Fibroblast of mammary gland (primary cell): ENCODE measurements at regions not wholly inside any gene's neighbourhood (a gene's known extent, or its start where the extent isn't known, plus 50 kb on each side); places are given as distances from the start of the nearest gene placed in this dataset.

Experiments
- DNase-seq: peaks from one replicate; pipeline ENCODE4 v3.0.0-alpha.2; 2010; ENCODE audit warnings: low read depth
- H3K4me3 ChIP-seq: 2 replicates; pipeline ENCODE4 v1.5.1; 2011; ENCODE audit warnings: low read depth, mild to moderate bottlenecking, low read length, moderate library complexity; ENCODE audit not compliant: control insufficient read depth
- CTCF ChIP-seq: conservative IDR thresholded peaks from 2 replicates; pipeline ENCODE4 v1.5.1; 2011; ENCODE audit warnings: low read depth, low read length, inconsistent platforms; ENCODE audit not compliant: control insufficient read depth, insufficient read depth

DNA sequence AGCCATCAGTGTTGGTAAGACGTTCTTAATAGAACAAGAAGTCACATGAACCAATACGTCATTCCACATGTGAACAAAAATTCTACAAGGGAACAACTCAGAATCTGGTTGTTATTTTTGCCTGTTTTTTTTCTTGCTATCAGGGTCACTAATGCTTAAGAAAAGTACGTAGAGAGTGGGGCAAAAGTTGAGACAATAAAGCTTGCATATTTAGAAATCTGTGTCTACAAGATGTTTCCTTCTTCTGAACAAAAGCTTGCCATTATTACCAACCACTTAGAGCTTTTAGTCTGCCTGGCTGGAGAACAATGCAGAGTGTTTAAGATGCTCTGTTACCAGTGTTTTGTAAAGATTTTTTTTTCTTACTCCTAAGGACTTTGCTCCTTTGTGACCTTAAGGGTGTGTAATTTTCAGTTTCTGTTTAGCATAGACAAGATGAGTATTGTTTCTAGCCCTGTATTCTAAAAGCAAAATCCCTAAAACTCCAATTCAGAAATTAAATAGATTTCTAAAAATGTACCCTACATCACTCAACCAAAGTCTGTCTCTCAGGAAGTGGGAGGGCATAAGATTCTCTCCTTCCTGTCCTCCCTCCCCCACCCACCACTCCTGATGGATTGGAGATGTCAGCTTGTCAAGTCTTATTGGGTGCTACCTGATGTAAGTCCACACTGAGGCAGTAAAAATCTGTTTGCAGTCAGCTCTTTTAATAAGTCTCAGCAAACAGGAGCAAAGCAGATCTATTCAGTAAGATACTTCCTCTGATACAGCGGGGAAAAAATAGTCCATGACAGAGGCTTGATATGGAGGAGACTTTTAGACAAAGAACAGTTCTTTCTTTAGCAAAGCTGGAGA lies 267.6 kb downstream of the GRIN2B start:
- no peak for DNase-seq
- TF ChIP-seq CTCF, result no peak
- H3K4me3 ChIP-seq, result no peak overlapping the region

- no peak for DNase-seq
- no peak overlapping the region for H3K4me3 ChIP-seq
- no peak for TF ChIP-seq CTCF
Measured at GRCh38 chr12:13707829-13708228, 273.6 kb downstream of the GRIN2B start.

GRCh38 chr12:13702381-13702780 lies 279.0 kb downstream of the GRIN2B start:
- no peak for DNase-seq
- no peak for TF ChIP-seq CTCF
- H3K4me3 ChIP-seq, result no peak overlapping the region

- DNase-seq, result no peak
- no peak overlapping the region for H3K4me3 ChIP-seq
- no peak for TF ChIP-seq CTCF
Measured at GRCh38 chr12:13701502-13701901, 279.9 kb downstream of the GRIN2B start.

DNA sequence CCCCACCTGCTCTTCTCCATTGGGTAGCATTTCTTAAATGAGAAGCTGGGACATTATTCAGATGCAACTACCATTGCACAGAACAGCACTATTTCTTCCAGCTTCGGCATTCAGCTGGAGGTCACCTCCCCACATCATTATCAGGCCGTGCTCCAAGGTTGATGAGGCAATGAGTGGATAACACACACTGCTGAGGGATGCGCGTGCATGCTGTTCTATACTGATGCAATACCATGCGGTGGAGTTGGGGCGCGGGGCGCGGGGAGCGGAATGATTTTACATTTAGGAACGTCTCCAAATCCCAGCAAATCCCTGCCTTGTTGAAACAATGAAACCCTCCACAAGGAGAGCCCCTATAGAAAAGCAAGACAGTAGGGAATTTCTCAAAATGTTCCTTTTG lies 283.4 kb downstream of the GRIN2B start:
- no peak for TF ChIP-seq CTCF
- DNase-seq, result no peak

DNA sequence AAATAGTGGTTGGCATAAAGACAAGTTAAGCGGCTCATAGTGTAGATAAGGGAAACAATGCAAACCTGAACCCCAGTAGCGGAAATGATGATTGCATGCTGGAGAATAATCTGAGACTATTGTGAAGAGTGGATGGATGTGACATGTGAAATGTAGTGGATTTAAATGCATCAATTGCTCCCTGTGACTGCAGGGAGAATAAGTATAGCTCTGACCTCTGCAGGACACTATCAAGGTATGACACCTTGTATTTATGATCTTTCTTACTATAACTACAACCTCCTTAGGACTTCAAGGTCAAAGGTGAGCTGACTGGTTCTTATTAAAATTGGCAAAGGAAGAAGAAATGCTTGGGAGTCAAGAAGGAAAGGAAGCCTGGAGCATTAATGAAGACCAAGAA lies 285.6 kb downstream of the GRIN2B start:
- H3K4me3 ChIP-seq, result no peak overlapping the region
- DNase-seq, result no peak
- no peak for TF ChIP-seq CTCF

More for the DNA sequence above, 283.4 kb downstream of the GRIN2B start:
- no peak overlapping the region for H3K4me3 ChIP-seq
